ENCODE measurements at regions not wholly inside any gene's neighbourhood (a gene's known extent, or its start where the extent isn't known, plus 50 kb on each side); places are given as distances from the start of the nearest gene placed in this dataset.

DNA sequence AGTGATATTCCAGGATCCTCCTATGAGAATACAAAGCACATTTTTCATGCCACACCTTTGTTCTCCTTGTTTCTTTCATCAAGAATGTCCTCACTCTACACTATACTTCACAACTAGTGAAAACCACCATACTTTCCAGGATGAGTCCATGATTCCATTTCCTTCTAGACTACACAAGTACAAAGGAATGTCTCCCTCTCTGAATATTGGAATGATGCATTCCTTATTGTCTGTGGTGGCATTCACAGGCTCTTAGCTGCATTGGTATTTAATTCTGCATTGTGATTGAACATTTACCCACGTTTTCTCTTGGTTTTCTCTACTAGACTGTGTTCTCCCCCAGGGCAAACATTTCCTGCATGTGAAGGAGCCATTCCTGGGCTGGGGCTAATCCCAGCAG lies 217.5 kb downstream of the RAP2B start:
- Histone ChIP-seq H3K4me2 (no peak overlapping the region), H4K20me1 (ENCODE audit: insufficient read depth) (no peaks in the 10 kb centered on the region), H3K36me3 (ENCODE audit: insufficient read depth) (no peaks in the 10 kb centered on the region), H3K9ac (no peak overlapping the region), H2AFZ (ENCODE audit: low read depth) (no peak overlapping the region), H3K79me2 (ENCODE audit: insufficient read depth, low read depth) (no peaks in the 10 kb centered on the region), H3K4me3 (IDR thresholded peaks at IDR 0.05; ENCODE audit: insufficient read depth, low read depth, low read length) (no peak overlapping the region), H3K4me1 (ENCODE audit: low read depth, poor library complexity, severe bottlenecking) (no peaks in the 10 kb centered on the region), H3K27me3 (ENCODE audit: insufficient read depth, low read depth) (no peaks in the 10 kb centered on the region), H3K27ac (no peak overlapping the region)
- no peak for TF ChIP-seq CTCF (conservative IDR thresholded peaks at IDR 0.05; ENCODE audit: low read depth, low read length)

DNA sequence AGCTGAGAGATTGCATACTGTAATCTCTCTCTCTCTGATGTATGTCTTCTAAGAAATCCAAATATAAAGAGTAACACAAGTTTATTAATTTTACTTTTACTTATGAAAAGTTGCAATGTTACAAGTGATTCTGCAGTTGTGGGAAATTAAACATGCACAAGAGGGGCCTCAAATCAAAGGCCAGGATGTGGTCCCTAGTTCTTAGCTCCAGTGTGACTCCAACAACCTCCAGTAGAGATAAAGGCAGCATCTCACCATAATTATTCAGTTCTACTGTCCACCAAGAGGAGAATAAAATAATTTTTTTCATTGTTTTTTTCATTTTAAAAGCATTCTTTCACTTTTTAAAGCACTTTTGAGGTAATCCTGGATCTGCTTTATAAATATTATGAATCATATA lies 223.3 kb downstream of the RAP2B start:
- H3K4me2 ChIP-seq = no peak overlapping the region
- H3K79me2 ChIP-seq (ENCODE audit: insufficient read depth, low read depth) = no peaks in the 10 kb centered on the region
- TF ChIP-seq CTCF (conservative IDR thresholded peaks at IDR 0.05; ENCODE audit: low read depth, low read length) = no peak
- no peaks in the 10 kb centered on the region for H3K36me3 ChIP-seq (ENCODE audit: insufficient read depth)
- H3K9ac ChIP-seq = no peak overlapping the region
- no peaks in the 10 kb centered on the region for H3K4me1 ChIP-seq (ENCODE audit: low read depth, poor library complexity, severe bottlenecking)
- no peaks in the 10 kb centered on the region for H4K20me1 ChIP-seq (ENCODE audit: insufficient read depth)
- H2AFZ ChIP-seq (ENCODE audit: low read depth) = no peak overlapping the region
- no peak overlapping the region for H3K27ac ChIP-seq
- no peak overlapping the region for H3K4me3 ChIP-seq (IDR thresholded peaks at IDR 0.05; ENCODE audit: insufficient read depth, low read depth, low read length)
- no peaks in the 10 kb centered on the region for H3K27me3 ChIP-seq (ENCODE audit: insufficient read depth, low read depth)

GRCh38 chr3:153392363-153392762 lies 230.3 kb downstream of the RAP2B start:
- Histone ChIP-seq H3K4me1 (ENCODE audit: low read depth, poor library complexity, severe bottlenecking) (peaks cover 8% of the 10 kb centered on the region), H2AFZ (ENCODE audit: low read depth) (no peak overlapping the region)
- TF ChIP-seq CTCF (conservative IDR thresholded peaks at IDR 0.05; ENCODE audit: low read depth, low read length) = no peak

DNA sequence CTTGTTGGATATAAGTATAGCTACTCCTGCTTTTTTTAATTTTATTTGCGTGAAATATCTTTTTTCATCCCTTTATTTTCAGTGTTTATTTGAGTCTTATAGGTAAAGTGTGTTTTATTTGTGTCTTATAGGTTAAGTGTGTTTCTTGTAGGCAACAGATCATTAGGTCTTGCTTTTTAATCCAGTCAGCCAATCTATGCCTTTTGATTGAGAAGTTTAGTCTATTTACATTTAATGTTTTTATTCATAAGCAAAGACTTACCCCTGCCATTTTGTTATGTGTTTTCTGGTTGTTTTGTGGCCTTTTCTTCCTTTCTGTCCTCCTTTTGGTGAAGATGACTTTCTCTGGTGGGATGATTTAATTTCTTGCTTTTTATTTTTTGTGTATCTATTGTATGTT lies 232.0 kb downstream of the RAP2B start:
- no peak for TF ChIP-seq CTCF (conservative IDR thresholded peaks at IDR 0.05; ENCODE audit: low read depth, low read length)
- no peaks in the 10 kb centered on the region for H4K20me1 ChIP-seq (ENCODE audit: insufficient read depth)

More at GRCh38 chr3:153392363-153392762, 230.3 kb downstream of the RAP2B start:
- no peaks in the 10 kb centered on the region for H3K36me3 ChIP-seq (ENCODE audit: insufficient read depth)
- H3K4me2 ChIP-seq = no peak overlapping the region
- H3K4me3 ChIP-seq (IDR thresholded peaks at IDR 0.05; ENCODE audit: insufficient read depth, low read depth, low read length) = no peak overlapping the region
- H3K9ac ChIP-seq = no peak overlapping the region
- no peaks in the 10 kb centered on the region for H4K20me1 ChIP-seq (ENCODE audit: insufficient read depth)
- H3K27me3 ChIP-seq (ENCODE audit: insufficient read depth, low read depth) = no peaks in the 10 kb centered on the region
- no peak overlapping the region for H3K27ac ChIP-seq
- H3K79me2 ChIP-seq (ENCODE audit: insufficient read depth, low read depth) = no peaks in the 10 kb centered on the region

More for the DNA sequence above, 232.0 kb downstream of the RAP2B start:
- H3K27me3 ChIP-seq (ENCODE audit: insufficient read depth, low read depth) = no peaks in the 10 kb centered on the region
- no peaks in the 10 kb centered on the region for H3K79me2 ChIP-seq (ENCODE audit: insufficient read depth, low read depth)
- H3K4me1 ChIP-seq (ENCODE audit: low read depth, poor library complexity, severe bottlenecking) = peaks cover 18% of the 10 kb centered on the region
- no peak overlapping the region for H3K27ac ChIP-seq
- no peak overlapping the region for H3K9ac ChIP-seq
- no peak overlapping the region for H2AFZ ChIP-seq (ENCODE audit: low read depth)
- H3K4me2 ChIP-seq = no peak overlapping the region
- no peak overlapping the region for H3K4me3 ChIP-seq (IDR thresholded peaks at IDR 0.05; ENCODE audit: insufficient read depth, low read depth, low read length)
- no peaks in the 10 kb centered on the region for H3K36me3 ChIP-seq (ENCODE audit: insufficient read depth)
